Heart left ventricle (tissue), 16 donors: ENCODE measurements at regions not wholly inside any gene's neighbourhood (a gene's known extent, or its start where the extent isn't known, plus 50 kb on each side); places are given as distances from the start of the nearest gene placed in this dataset.
"Not testable (repeated sequence)": the region's sequence is repeated elsewhere in the genome, so short reads cannot be mapped to it uniquely, and the experiment has no call there.

Source experiments
- ATAC-seq, 4 donors: fragments of 200-7000 bp; cut with Tn5 transposase; one replicate each; pipeline ENCODE4 v1.9.1; 2020 to 2022; ENCODE audit warnings: moderate library complexity in 4 of 4, mild to moderate bottlenecking in 3 of 4, moderate number of reproducible peaks in 1 of 4
- DNase-seq, 5 donors: peaks; one replicate each; pipeline ENCODE4 v3.0.0-alpha.2; 2020
- H3K27ac ChIP-seq, 12 donors: fragments of 200-600 bp; sonication (generic) in 4 of 12; one replicate each; pipeline versions ENCODE4 v1.5.0 to v1.8.0; 2016 to 2022; ENCODE audit warnings: mild to moderate bottlenecking in 2 of 12
- H3K27me3 ChIP-seq, 9 donors: fragments of 200-600 bp; sonication (generic) in 2 of 9; one replicate each; pipeline versions ENCODE4 v1.5.1 to v1.8.0; 2016 to 2022; ENCODE audit warnings: mild to moderate bottlenecking in 3 of 9
- H3K36me3 ChIP-seq, 9 donors: fragments of 200-600 bp; sonication (generic) in 2 of 9; one replicate each; pipeline versions ENCODE4 v1.5.0 to v1.8.0; 2018 to 2022; ENCODE audit warnings: mild to moderate bottlenecking in 2 of 9
- H3K4me1 ChIP-seq, 12 donors: fragments of 200-600 bp; sonication (generic) in 4 of 12; one replicate each; pipeline versions ENCODE4 v1.5.0 to v1.8.0; 2016 to 2022; ENCODE audit warnings: mild to moderate bottlenecking in 3 of 12
- H3K4me3 ChIP-seq, 12 donors: fragments of 200-600 bp; sonication (generic) in 4 of 12; one replicate each; pipeline versions ENCODE4 v1.5.0 to v1.8.0; 2017 to 2022; ENCODE audit warnings: mild to moderate bottlenecking in 9 of 12, moderate library complexity in 4 of 12
- H3K9me3 ChIP-seq, 12 donors: fragments of 200-600 bp; sonication (generic) in 4 of 12; one replicate each; pipeline versions ENCODE4 v1.5.0 to v1.8.0; 2016 to 2022; ENCODE audit warnings: mild to moderate bottlenecking in 1 of 12
- CTCF ChIP-seq, 12 donors: fragments of 200-600 bp; sonication (generic) in 4 of 12; IDR thresholded peaks; one replicate each; pipeline versions ENCODE4 v1.5.0 to v1.8.0; 2018 to 2022; ENCODE audit warnings: antibody characterized with exemption in 12 of 12, mild to moderate bottlenecking in 5 of 12
- POLR2A ChIP-seq, 2 donors: fragments of 450-650 bp; IDR thresholded peaks; one replicate each; pipeline ENCODE4 v1.6.1; 2017; ENCODE audit warnings: antibody characterized with exemption in 2 of 2, mild to moderate bottlenecking in 2 of 2, moderate library complexity in 2 of 2
- WGBS, 4 donors: extraction: QIAGEN DNeasy Blood & Tissue Kit in 2 of 4; methylation state at CpG; one replicate each; pipeline versions ENCODE4 v1.1.5 to v1.1.7; 2013 to 2018; 5-methylcytosine and 5-hydroxymethylcytosine counted together
- intact Hi-C, 10 donors: fragments of 100-400 bp; cut with DNase I; formaldehyde crosslinking; loops; one replicate each; pipeline versions ENCODE4 v1.11.1 to v1.14.2; 2022
- donor health status: ischemic (EF 13 %, LVEDD 7.1; RV severe dilation, severe dysfunction).
- donor health status: healthy with polysubstance abuse.
- donor health status: DM: no; HTN: yes; CAD: no.
- donor health status: DM: no; HTN: no; CAD: no.
- donor health status: ischemic (EF 25% LVEDD 6.9; RV normal size, moderate dysfunction).
- donor health status: ischemic (EF 25% LVEDD 5.7; RV mildly dilated, moderate dysfunction).
- donor health status: healthy.
- donor health status: DM: yes; HTN: yes; CAD: no.
- donor health status: ischemic (EF 35%, LVEDD 5.7; RV mildly dilated, moderate dysfunction).
- donor health status: nonischemic (EF 11% LVEDD 7.7; RV severe dilation, severe dysfunction).
- donor health status: DM: yes; HTN: yes; CAD: no.
- donor health status: PGD.
- donor health status: ischemic (EF 29% LVEDD 5.4; RV normal size, mild dysfunction).
- donor health status: nonischemic (EF 23%, LVEDD 6.1; RV moderate dilation, normal function).

- ATAC-seq (no peak), DNase-seq (no peak)
- no peak for TF ChIP-seq POLR2A (IDR thresholded peaks at IDR 0.05)
- TF ChIP-seq CTCF (IDR thresholded peaks at IDR 0.05): no peak
- Histone ChIP-seq H3K9me3 (peaks cover 0 to 9% (median 0%) of the 10 kb centered on the region in 12 donors), H3K4me1 (peaks cover 0 to 3% (median 0%) of the 10 kb centered on the region in 12 donors), H3K4me3 (peak overlapping the region in 9 of 12 donors; percentile 27 to 47 (median 36)), H3K27ac (no peak overlapping the region), H3K27me3 (no peaks in the 10 kb centered on the region), H3K36me3 (no peaks in the 10 kb centered on the region)
- WGBS, 4 donors: 47 to 57% (median 52%) methylated on average over 6 of the region's 6 CpGs
- intact Hi-C loops: no loop called here
Measured at GRCh38 chr5:130836729-130837649, 328.1 kb downstream of the HINT1 start.

- DNase-seq, intact Hi-C loops, H3K27me3 ChIP-seq, H3K27ac ChIP-seq, H3K4me1 ChIP-seq, H3K4me3 ChIP-seq, H3K36me3 ChIP-seq, H3K9me3 ChIP-seq, ATAC-seq: not testable (repeated sequence)
- 92 to 95% (median 92%) methylated on average over 21 to 28 of the region's 28 CpGs for WGBS, 4 donors
Measured at GRCh38 chr5:130817598-130818384, 347.3 kb downstream of the HINT1 start.

GRCh38 chr5:130815246-130815645, 349.8 kb downstream of the HINT1 start:
- no peak for TF ChIP-seq POLR2A (IDR thresholded peaks at IDR 0.05)
- TF ChIP-seq CTCF (IDR thresholded peaks at IDR 0.05): no peak
- Histone ChIP-seq H3K9me3 (no peaks in the 10 kb centered on the region), H3K27me3 (no peaks in the 10 kb centered on the region), H3K4me3 (no peak overlapping the region), H3K4me1 (no peaks in the 10 kb centered on the region), H3K36me3 (no peaks in the 10 kb centered on the region), H3K27ac (no peak overlapping the region)
- intact Hi-C loops: no loop called here
- DNase-seq (no peak), ATAC-seq (no peak)

GRCh38 chr5:130808691-130809090, 356.4 kb downstream of the HINT1 start:
- no peak for ATAC-seq

More at GRCh38 chr5:130808691-130809090, 356.4 kb downstream of the HINT1 start:
- no peak for TF ChIP-seq POLR2A (IDR thresholded peaks at IDR 0.05)
- no peak for TF ChIP-seq CTCF (IDR thresholded peaks at IDR 0.05)
- intact Hi-C loops: no loop called here
- no peaks in the 10 kb centered on the region for H3K36me3 ChIP-seq
- H3K4me1 ChIP-seq: no peaks in the 10 kb centered on the region
- no peaks in the 10 kb centered on the region for H3K27me3 ChIP-seq
- H3K4me3 ChIP-seq: no peak overlapping the region
- H3K9me3 ChIP-seq: no peaks in the 10 kb centered on the region
- 84 to 92% (median 89%) methylated on average over 4 of the region's 4 CpGs for WGBS, 4 donors
- DNase-seq: no peak
- H3K27ac ChIP-seq: no peak overlapping the region
